NB4 (cell line): ENCODE measurements at regions not wholly inside any gene's neighbourhood (a gene's known extent, or its start where the extent isn't known, plus 50 kb on each side); places are given as distances from the start of the nearest gene placed in this dataset.
"Not testable (repeated sequence)": the region's sequence is repeated elsewhere in the genome, so short reads cannot be mapped to it uniquely, and the experiment has no call there.

Experiments
- DNase-seq: peaks from one replicate; pipeline ENCODE4 v3.0.0; 2010; ENCODE audit warnings: low read depth
- H3K4me3 ChIP-seq: one replicate; pipeline ENCODE4 v1.5.1; 2011; ENCODE audit warnings: mild to moderate bottlenecking, low read depth, low read length, moderate library complexity
- CTCF ChIP-seq: IDR thresholded peaks from one replicate; pipeline ENCODE4 v1.5.1; 2012; ENCODE audit warnings: low read depth, low read length
- MYC ChIP-seq: IDR thresholded peaks from 2 replicates; pipeline ENCODE4 v1.6.1; 2011; ENCODE audit warnings: low read depth, low read length
- POLR2A ChIP-seq: IDR thresholded peaks from 2 replicates; pipeline ENCODE4 v1.6.1; 2011; ENCODE audit warnings: mild to moderate bottlenecking; ENCODE audit not compliant: insufficient read length; ENCODE audit errors: extremely low read depth
- TF ChIP-seq, protein P1 (sequence below): IDR thresholded peaks from 2 replicates; pipeline ENCODE4 v1.6.1; 2011; ENCODE audit warnings: low read depth, low read length

DNA sequence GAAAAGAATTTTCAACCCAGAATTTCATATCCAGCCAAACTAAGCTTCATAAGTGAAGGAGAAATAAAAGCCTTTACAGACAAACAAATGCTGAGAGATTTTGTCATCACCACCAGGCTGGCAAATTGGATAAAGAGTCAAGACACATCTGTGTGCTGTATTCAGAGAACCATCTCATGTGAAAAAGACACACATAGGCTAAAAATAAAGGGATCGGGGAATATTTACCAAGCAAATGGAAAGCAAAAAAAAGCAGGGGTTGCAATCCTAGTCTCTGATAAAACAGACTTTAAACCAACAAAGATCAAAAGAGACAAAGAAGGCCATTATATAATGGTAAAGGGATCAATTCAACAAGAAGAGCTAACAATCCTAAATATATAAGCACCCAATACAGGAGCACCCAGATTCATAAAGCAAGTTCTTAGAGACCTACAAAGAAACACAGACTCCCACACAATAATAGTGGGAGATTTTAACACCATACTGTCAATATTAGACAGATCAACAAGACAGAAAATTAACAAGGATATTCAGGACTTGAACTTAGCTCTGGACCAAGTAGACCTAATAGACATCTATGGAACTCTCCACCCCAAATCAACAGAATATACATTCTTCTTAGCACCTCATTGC lies 55.9 kb upstream of the ACSM6 start:
- DNase-seq, H3K4me3 ChIP-seq: not testable (repeated sequence)

DNA sequence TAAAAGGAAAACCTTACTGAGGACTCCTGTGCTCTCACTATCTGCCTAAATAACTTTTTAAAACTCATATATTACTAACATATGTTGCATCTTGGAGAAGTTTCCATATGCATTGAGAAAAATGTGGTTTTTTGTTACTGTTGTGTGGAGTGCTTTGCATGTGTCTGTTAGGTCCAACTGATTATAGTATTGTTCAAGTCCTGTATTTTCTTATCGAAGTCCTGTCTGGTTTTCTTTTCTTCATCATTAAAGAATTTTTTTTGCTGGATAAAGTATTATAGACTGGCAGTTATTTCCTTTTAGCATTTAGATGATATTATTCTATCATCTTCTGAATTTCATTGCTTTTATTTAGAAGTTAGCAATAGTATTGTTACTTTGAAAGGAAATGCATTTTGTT lies 59.5 kb upstream of the ACSM6 start:
- DNase-seq = no peak
- H3K4me3 ChIP-seq = no peak overlapping the region
- TF ChIP-seq, protein P1, sequence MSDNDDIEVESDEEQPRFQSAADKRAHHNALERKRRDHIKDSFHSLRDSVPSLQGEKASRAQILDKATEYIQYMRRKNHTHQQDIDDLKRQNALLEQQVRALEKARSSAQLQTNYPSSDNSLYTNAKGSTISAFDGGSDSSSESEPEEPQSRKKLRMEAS = no peak
- TF ChIP-seq CTCF (no peak), POLR2A (no peak), MYC (no peak)

DNA sequence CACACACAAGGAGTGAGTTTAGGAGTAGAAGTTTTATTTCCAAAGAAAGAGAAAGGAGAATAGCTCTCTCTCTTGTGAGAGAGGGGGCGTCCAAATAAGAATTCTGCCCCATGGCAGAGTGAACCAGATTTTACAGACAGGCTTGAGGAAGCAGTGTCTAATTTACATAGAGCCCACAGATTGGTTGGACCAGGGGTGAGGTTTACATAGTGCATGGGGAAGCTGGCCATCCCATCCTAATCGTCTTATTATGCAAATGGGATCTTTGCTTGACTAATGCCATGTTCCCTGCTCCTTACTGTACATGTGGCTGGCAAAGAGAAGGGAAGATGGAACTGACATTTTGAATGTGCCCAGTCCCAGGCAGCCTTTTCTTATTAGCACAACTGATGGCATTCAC lies 60.0 kb upstream of the ACSM6 start:
- no peak for TF ChIP-seq MYC
- TF ChIP-seq CTCF = no peak
- TF ChIP-seq POLR2A = no peak
- TF ChIP-seq, protein P1 = no peak
- H3K4me3 ChIP-seq = no peak overlapping the region
- peak; percentile 65 for DNase-seq

DNA sequence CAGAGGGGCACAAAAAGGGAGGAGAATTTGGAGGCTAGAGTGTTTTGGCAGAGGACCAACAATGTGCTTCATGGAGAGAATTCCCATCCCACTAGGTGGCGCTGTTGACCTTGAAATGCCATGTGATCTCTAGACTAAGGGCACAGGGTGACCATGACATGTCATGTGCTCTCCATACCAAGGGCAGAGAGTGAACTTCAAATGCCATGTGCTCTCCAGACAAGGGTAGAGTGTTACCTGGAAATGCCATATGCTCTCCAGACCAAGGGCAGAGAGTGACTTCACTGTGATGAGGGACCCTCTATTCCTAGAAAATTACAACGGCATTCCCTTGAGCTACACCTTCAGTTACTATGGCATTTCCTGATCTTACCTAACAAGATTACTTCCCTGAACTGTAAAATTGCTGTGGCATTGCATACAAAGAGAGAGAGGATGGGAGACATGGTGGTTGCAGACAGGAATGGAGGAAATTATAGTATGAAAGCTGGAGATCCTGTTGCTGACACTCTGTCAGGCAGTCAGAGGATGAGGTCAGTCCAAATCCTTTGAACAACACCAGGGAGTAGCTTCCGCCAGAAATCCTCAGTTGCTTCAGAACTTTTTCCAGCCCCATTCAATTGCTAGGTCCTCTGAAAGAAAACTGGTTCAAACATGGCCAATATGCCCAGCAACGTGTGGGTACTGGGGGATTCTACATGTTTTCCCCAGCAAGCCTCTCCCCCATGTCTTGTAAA lies 60.9 kb upstream of the ACSM6 start:
- no peak overlapping the region for H3K4me3 ChIP-seq
- peak; percentile 87 for DNase-seq
- TF ChIP-seq CTCF = peak; percentile 82
- peak; percentile 90 for TF ChIP-seq MYC
- TF ChIP-seq, protein P1 = peak; percentile 98
- no peak for TF ChIP-seq POLR2A

DNA sequence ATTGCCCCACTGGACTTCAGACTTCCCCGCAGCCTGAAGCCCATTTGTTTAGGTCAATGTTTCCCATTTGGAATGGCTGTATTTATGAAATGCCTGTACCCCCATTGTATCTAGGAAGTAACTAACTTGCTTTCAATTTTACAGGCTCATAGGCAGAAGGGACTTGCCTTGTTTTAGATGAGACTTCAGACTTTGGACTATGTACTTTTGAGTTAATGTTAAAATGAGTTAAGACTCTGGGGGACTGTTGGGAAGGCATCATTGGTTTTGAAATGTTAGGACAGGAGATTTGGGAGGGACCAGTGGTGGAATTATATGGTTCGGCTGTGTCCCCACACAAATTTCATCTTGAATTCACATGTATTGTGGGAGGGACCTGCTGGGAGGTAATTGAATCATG lies 61.1 kb upstream of the CYP2C8 start:
- DNase-seq, H3K4me3 ChIP-seq: not testable (repeated sequence)

GRCh38 chr10:95125582-95125981 lies 56.3 kb upstream of the CYP2C8 start:
- no peak overlapping the region for H3K4me3 ChIP-seq
- TF ChIP-seq, protein P1 = no peak
- TF ChIP-seq MYC (no peak), CTCF (no peak)
- DNase-seq = no peak

DNA sequence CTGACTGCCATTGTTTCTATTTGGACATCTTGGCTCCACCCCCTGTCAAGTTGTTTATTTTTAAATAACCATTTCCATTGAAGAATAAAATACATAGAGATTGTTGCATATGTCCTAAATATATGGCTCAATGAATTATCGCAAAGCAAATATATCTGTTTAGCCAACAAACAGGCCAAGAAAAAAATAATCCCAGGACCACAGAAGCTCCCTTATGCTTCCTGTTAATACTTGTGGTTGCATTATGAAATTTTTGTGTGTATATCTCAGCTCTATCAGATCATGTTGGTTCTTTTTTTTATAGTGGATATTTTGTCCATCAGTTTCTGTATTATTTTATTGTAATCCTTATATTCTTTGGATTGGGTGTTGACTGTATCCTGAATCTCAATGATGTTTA lies 53.4 kb upstream of the CYP2C8 start:
- H3K4me3 ChIP-seq = no peak overlapping the region
- no peak for DNase-seq
- TF ChIP-seq CTCF (no peak), MYC (no peak), POLR2A (no peak)
- TF ChIP-seq, protein P1 = no peak
